K562 (cell line): ENCODE measurements at regions not wholly inside any gene's neighbourhood (a gene's known extent, or its start where the extent isn't known, plus 50 kb on each side); places are given as distances from the start of the nearest gene placed in this dataset.

Source experiments
- ATAC-seq: fragments of 200-7000 bp; cut with Tn5 transposase; 3 replicates; pipeline ENCODE4 v1.9.1; 2020; ENCODE audit warnings: moderate library complexity
- BruUV-seq: library from RNA; stranded (reverse); fragments of 400-500 nt; replicated peaks from 2 replicates; lab custom pipeline; 2021; lab: Mats Ljungman, UMichigan
- CTCF ChIA-PET: fragments of 300-600 bp; formaldehyde crosslinking; extraction: SDS; loops from one replicate; lab custom pipeline; 2021; ENCODE audit warnings: low intra/inter-chr PET ratio; lab: Yijun Ruan, JAX
- POLR2A ChIA-PET: fragments of 300-600, 350-650 bp; sonication (Branson Sonifier 250); formaldehyde crosslinking; extraction: SDS; loops from one replicate; lab custom pipeline; 2021; ENCODE audit warnings: antibody characterized with exemption, inconsistent platforms; lab: Yijun Ruan, JAX
- DNase-seq, 4 experiments: peaks; one replicate each; pipeline versions ENCODE4 v3.0.0 to v3.0.0-alpha.2; 2011 to 2018; ENCODE audit warnings: low spot score in 3 of 4, mixed read lengths in 3 of 4; ENCODE audit errors: extremely low read depth in 1 of 4
- FAIRE-seq: peaks from 2 replicates; lab custom pipeline; 2011; peaks lifted over from hg19 to GRCh38; lab: Jason Lieb, UNC
- H2AFZ ChIP-seq: 2 replicates; pipeline ENCODE4 v1.6.0; 2011; ENCODE audit warnings: low read depth, low read length, control low read depth, inconsistent platforms
- H3K27ac ChIP-seq: fragments of 200-600 bp; 3 replicates; pipeline ENCODE4 v1.8.0; 2011; ENCODE audit warnings: low read depth, mild to moderate bottlenecking, control low read depth, inconsistent platforms, low read length, moderate library complexity, mixed read lengths; ENCODE audit errors: extremely low read depth
- H3K27me3 ChIP-seq, 2 experiments: fragments of 300-600 bp in 1 of 2; 2 replicates in 1 of 2; 3 replicates in 1 of 2; pipeline versions ENCODE4 v1.6.0 to v1.8.0; 2011; ENCODE audit warnings: inconsistent platforms in 2 of 2, low read length in 2 of 2, mild to moderate bottlenecking in 1 of 2, mixed read lengths in 1 of 2, moderate library complexity in 1 of 2; ENCODE audit not compliant: control insufficient read depth in 2 of 2, insufficient read depth in 2 of 2
- H3K36me3 ChIP-seq: fragments of 300-600 bp; 3 replicates; pipeline ENCODE4 v1.8.0; 2011; ENCODE audit warnings: mild to moderate bottlenecking, low read length, inconsistent platforms; ENCODE audit not compliant: control insufficient read depth, insufficient read depth
- H3K4me1 ChIP-seq, 2 experiments: fragments of 200-600 bp in 1 of 2; replicated peaks in 1 of 2; 2 replicates in 1 of 2; 3 replicates in 1 of 2; pipeline versions ENCODE4 v1.5.1 to v1.8.0; 2011; ENCODE audit warnings: inconsistent platforms in 2 of 2, low read length in 2 of 2, mild to moderate bottlenecking in 1 of 2, mixed read lengths in 1 of 2, moderate library complexity in 1 of 2; ENCODE audit not compliant: control insufficient read depth in 2 of 2, insufficient read depth in 2 of 2
- H3K4me2 ChIP-seq: 2 replicates; pipeline ENCODE4 v1.6.1; 2011; ENCODE audit warnings: low read length, control low read depth, inconsistent platforms, mixed read lengths; ENCODE audit not compliant: insufficient read depth
- H3K4me3 ChIP-seq: fragments of 200-600 bp; sonication (generic), shearing (Covaris generic); 2 replicates; pipeline ENCODE4 v1.5.1; 2016; ENCODE audit warnings: control low read depth, inconsistent platforms
- H3K79me2 ChIP-seq: fragments of 200-600 bp; 3 replicates; pipeline ENCODE4 v1.8.0; 2011; ENCODE audit warnings: low read length, inconsistent platforms; ENCODE audit not compliant: control insufficient read depth, insufficient read depth
- H3K9ac ChIP-seq, 2 experiments: 2 replicates each; pipeline versions ENCODE4 v1.6.0 to v1.6.1; 2011; ENCODE audit warnings: low read depth in 2 of 2, low read length in 2 of 2, control low read depth in 1 of 2, inconsistent platforms in 1 of 2, mild to moderate bottlenecking in 1 of 2, mixed read lengths in 1 of 2; ENCODE audit not compliant: insufficient read depth in 1 of 2
- H3K9me1 ChIP-seq: one replicate; pipeline ENCODE4 v1.6.0; 2011; ENCODE audit warnings: inconsistent platforms, mild to moderate bottlenecking, low read length, moderate library complexity; ENCODE audit not compliant: control insufficient read depth, insufficient read depth
- H3K9me3 ChIP-seq: replicated peaks from 2 replicates; pipeline ENCODE4 v1.5.1; 2011; ENCODE audit warnings: low read depth, low read length, inconsistent platforms; ENCODE audit not compliant: control insufficient read depth, insufficient read depth
- H4K20me1 ChIP-seq: replicated peaks from 2 replicates; pipeline ENCODE4 v1.6.1; 2011; ENCODE audit warnings: low read length, inconsistent platforms, mixed read lengths; ENCODE audit not compliant: control insufficient read depth, insufficient read depth
- CREBBP ChIP-seq: IDR thresholded peaks from one replicate; pipeline ENCODE4 v1.6.1; 2012; ENCODE audit warnings: low read depth, mild to moderate bottlenecking, control low read depth, inconsistent platforms, low read length
- DNMT1 ChIP-seq: fragments of 450-650 bp; IDR thresholded peaks from 2 replicates; pipeline ENCODE4 v1.6.1; 2016; ENCODE audit warnings: antibody characterized with exemption, mild to moderate bottlenecking
- FIP1L1 ChIP-seq: fragments of 200-400 bp; formaldehyde crosslinking; IDR thresholded peaks from 2 replicates; pipeline ENCODE4 v1.6.1; 2018; ENCODE audit warnings: mild to moderate bottlenecking, low read depth, low read length; ENCODE audit not compliant: poor library complexity, severe bottlenecking
- GTF3C2 ChIP-seq: IDR thresholded peaks from 3 replicates; pipeline ENCODE4 v1.6.1; 2011; ENCODE audit warnings: borderline replicate concordance, mild to moderate bottlenecking, moderate library complexity; ENCODE audit not compliant: insufficient read length; ENCODE audit errors: extremely low read depth
- HMG20A ChIP-seq: fragments of 450-650 bp; formaldehyde crosslinking; conservative IDR thresholded peaks from 2 replicates; pipeline ENCODE4 v1.4.0; 2020; ENCODE audit warnings: mild to moderate bottlenecking, mixed read lengths
- KLF1 ChIP-seq: fragments of 450-650 bp; IDR thresholded peaks from 2 replicates; pipeline ENCODE4 v1.6.1; 2016; ENCODE audit warnings: missing genetic modification characterization, missing compliant biosample characterization
- MYNN ChIP-seq, 2 experiments: sonication (generic); formaldehyde crosslinking in 1 of 2; IDR thresholded peaks; 2 replicates each; pipeline versions ENCODE4 v1.5.0 to v1.6.1; 2016 to 2020; ENCODE audit warnings: antibody characterized with exemption in 1 of 2, missing genetic modification reagents in 1 of 2
- XRCC5 ChIP-seq: fragments of 200-400 bp; formaldehyde crosslinking; IDR thresholded peaks from 2 replicates; pipeline ENCODE4 v1.6.1; 2017; ENCODE audit warnings: low read depth, mild to moderate bottlenecking, low read length
- ZBTB17 ChIP-seq: fragments of 450-650 bp; formaldehyde crosslinking; IDR thresholded peaks from 2 replicates; pipeline ENCODE4 v1.4.0; 2020; ENCODE audit warnings: mild to moderate bottlenecking
- ZBTB43 ChIP-seq: sonication (generic); formaldehyde crosslinking; IDR thresholded peaks from 2 replicates; pipeline ENCODE4 v1.8.0; 2023; ENCODE audit warnings: mild to moderate bottlenecking, missing genetic modification reagents
- ZFPM2 ChIP-seq: fragments of 250-450 bp; sonication (Bioruptor Pico); IDR thresholded peaks from 2 replicates; pipeline ENCODE4 v1.5.1; 2022; ENCODE audit warnings: mild to moderate bottlenecking
- ZNF165 ChIP-seq: fragments of 250-450 bp; sonication (Bioruptor Pico); IDR thresholded peaks from 2 replicates; pipeline ENCODE4 v1.4.0; 2020; ENCODE audit warnings: borderline replicate concordance
- ZNF217 ChIP-seq: sonication (generic); formaldehyde crosslinking; IDR thresholded peaks from 2 replicates; pipeline ENCODE4 v1.8.0; 2022; ENCODE audit warnings: mild to moderate bottlenecking, missing genetic modification reagents
- ZNF408 ChIP-seq: fragments of 250-450 bp; sonication (Bioruptor Pico); IDR thresholded peaks from 2 replicates; pipeline ENCODE4 v1.4.0; 2020; ENCODE audit warnings: low read depth, mild to moderate bottlenecking, moderate library complexity
- WGBS: fragments of 100-300 bp; shearing (Covaris generic); methylation state at CpG from one replicate; pipeline ENCODE4 v1.1.6; 2016; ENCODE audit warnings: low coverage, mixed read lengths; ENCODE audit not compliant: insufficient coverage; ENCODE audit errors: missing lambda C conversion rate; 5-methylcytosine and 5-hydroxymethylcytosine counted together
- in situ Hi-C: fragments of 300-500 bp; cut with MboI; formaldehyde crosslinking; loops from 4 replicates; pipeline ENCODE4 v1.15.0; 2018; ENCODE audit warnings: inconsistent platforms, mixed read lengths
- intact Hi-C: fragments of 100-400 bp; cut with micrococcal nuclease; formaldehyde crosslinking; loops from 2 replicates; pipeline ENCODE4 v1.14.2; 2022

GRCh38 chr3:102904629-102905028 lies 469.8 kb downstream of the ZPLD1 start (continued):
- TF ChIP-seq GTF3C2 = no peak
- TF ChIP-seq ZBTB43 = no peak
- no peak for TF ChIP-seq ZFPM2 (CRISPR knock-in tag)
- TF ChIP-seq ZNF165 (CRISPR knock-in tag) = no peak

GRCh38 chr3:102905811-102906210 lies 471.0 kb downstream of the ZPLD1 start:
- WGBS = 0% methylated on average over 2 of the region's 2 CpGs
- no peak for FAIRE-seq

More at GRCh38 chr3:102905811-102906210, 471.0 kb downstream of the ZPLD1 start:
- Histone ChIP-seq H3K27ac (no peak overlapping the region), H3K9me3 (no peaks in the 10 kb centered on the region), H3K9ac (no peak overlapping the region), H3K79me2 (no peaks in the 10 kb centered on the region), H2AFZ (no peak overlapping the region), H3K4me3 (no peak overlapping the region), H3K4me2 (no peak overlapping the region), H3K36me3 (no peaks in the 10 kb centered on the region), H3K4me1 (no peaks in the 10 kb centered on the region), H3K9me1 (no peaks in the 10 kb centered on the region), H3K27me3 (no peaks in the 10 kb centered on the region), H4K20me1 (no peaks in the 10 kb centered on the region)
- intact Hi-C loops (no loop called here), in situ Hi-C loops (no loop called here)
- no peak for ATAC-seq
- POLR2A ChIA-PET = no interaction called here
- CTCF ChIA-PET = no interaction called here
- TF ChIP-seq DNMT1 = no peak
- no peak for TF ChIP-seq ZNF217 (CRISPR knock-in tag)
- no peak for TF ChIP-seq ZBTB17 (CRISPR knock-in tag)
- no peak for TF ChIP-seq CREBBP
- no peak for TF ChIP-seq KLF1 (tag)
- TF ChIP-seq MYNN (IDR thresholded peaks at IDR 0.05) = no peak
- TF ChIP-seq MYNN (CRISPR knock-in tag; IDR thresholded peaks at IDR 0.05) = no peak
- TF ChIP-seq FIP1L1 = no peak
- TF ChIP-seq ZNF408 (CRISPR knock-in tag) = no peak
- no peak for TF ChIP-seq HMG20A (CRISPR knock-in tag)
- no peak for TF ChIP-seq XRCC5
- no peak for DNase-seq
- no TSS peak for BruUV-seq
